Endothelial cell of umbilical vein (primary cell): ENCODE measurements at regions not wholly inside any gene's neighbourhood (a gene's known extent, or its start where the extent isn't known, plus 50 kb on each side); places are given as distances from the start of the nearest gene placed in this dataset.

Source experiments
- BruUV-seq: library from RNA; stranded (reverse); fragments of 400-500 nt; replicated peaks from 2 replicates; lab custom pipeline; 2021; lab: Mats Ljungman, UMichigan
- CTCF ChIA-PET: fragments of 300-600, 350-600 bp; sonication (Branson Sonifier 250); formaldehyde crosslinking; loops from one replicate; lab custom pipeline; 2021; ENCODE audit warnings: antibody characterized with exemption, inconsistent platforms; lab: Charles Lee
- POLR2A ChIA-PET: fragments of 300-600, 350-600 bp; sonication (Branson Sonifier 250); formaldehyde crosslinking; loops from one replicate; lab custom pipeline; 2021; ENCODE audit warnings: antibody characterized with exemption, inconsistent platforms; lab: Charles Lee
- DNase-seq: peaks from one replicate; pipeline ENCODE4 v3.0.0-alpha.2; 2011; ENCODE audit warnings: low read depth, low spot score
- FAIRE-seq: peaks from 2 replicates; lab custom pipeline; 2011; peaks lifted over from hg19 to GRCh38; lab: Jason Lieb, UNC
- H2AFZ ChIP-seq: 2 replicates; pipeline ENCODE4 v1.6.0; 2012; ENCODE audit warnings: low read depth, low read length, control low read depth, inconsistent platforms
- H3K27ac ChIP-seq: 2 replicates; pipeline ENCODE4 v1.5.1; 2011; ENCODE audit warnings: low read depth, mild to moderate bottlenecking, control low read depth, low read length, moderate library complexity; ENCODE audit not compliant: insufficient read depth
- H3K27me3 ChIP-seq, 2 experiments: 2 replicates each; pipeline versions ENCODE4 v1.6.0 to v1.6.1; 2011; ENCODE audit warnings: low read length in 2 of 2, mixed read lengths in 1 of 2; ENCODE audit not compliant: control insufficient read depth in 2 of 2, insufficient read depth in 2 of 2
- H3K36me3 ChIP-seq, 2 experiments: 2 replicates in 1 of 2; 3 replicates in 1 of 2; pipeline ENCODE4 v1.5.1; 2011; ENCODE audit warnings: low read length in 2 of 2, mild to moderate bottlenecking in 1 of 2, moderate library complexity in 1 of 2; ENCODE audit not compliant: control insufficient read depth in 2 of 2, insufficient read depth in 2 of 2; ENCODE audit errors: extremely low read depth in 1 of 2
- H3K4me1 ChIP-seq: 3 replicates; pipeline ENCODE4 v1.5.1; 2011; ENCODE audit warnings: mild to moderate bottlenecking, low read length; ENCODE audit not compliant: control insufficient read depth, insufficient read depth; ENCODE audit errors: extremely low read depth
- H3K4me2 ChIP-seq: 2 replicates; pipeline ENCODE4 v1.6.1; 2011; ENCODE audit warnings: low read length, control low read depth, mixed read lengths; ENCODE audit not compliant: insufficient read depth
- H3K4me3 ChIP-seq, 3 experiments: fragments of 200-600 bp in 1 of 3; sonication (generic), shearing (Covaris generic) in 1 of 3; replicated peaks in 1 of 3; 2 replicates each; pipeline ENCODE4 v1.5.1; 2011 to 2016; ENCODE audit warnings: control low read depth in 3 of 3, low read length in 3 of 3, mild to moderate bottlenecking in 2 of 3, inconsistent platforms in 1 of 3, low read depth in 1 of 3, moderate library complexity in 1 of 3; ENCODE audit not compliant: insufficient read depth in 1 of 3
- H3K79me2 ChIP-seq: 2 replicates; pipeline ENCODE4 v1.6.0; 2012; ENCODE audit warnings: low read length, inconsistent platforms; ENCODE audit not compliant: control insufficient read depth, insufficient read depth
- H3K9ac ChIP-seq: replicated peaks from 2 replicates; pipeline ENCODE3; 2011; ENCODE audit warnings: low read length, control low read depth; ENCODE audit not compliant: insufficient read depth; ENCODE audit errors: extremely low read depth
- H3K9me1 ChIP-seq: replicated peaks from 3 replicates; pipeline ENCODE4 v1.6.0; 2011; ENCODE audit warnings: mild to moderate bottlenecking, low read length; ENCODE audit not compliant: control insufficient read depth, insufficient read depth; ENCODE audit errors: extremely low read depth
- H3K9me3 ChIP-seq: replicated peaks from 2 replicates; pipeline ENCODE4 v1.5.1; 2012; ENCODE audit warnings: low read length, inconsistent platforms; ENCODE audit not compliant: control insufficient read depth, insufficient read depth
- H4K20me1 ChIP-seq: replicated peaks from 2 replicates; pipeline ENCODE3; 2011; ENCODE audit warnings: mild to moderate bottlenecking, low read length; ENCODE audit not compliant: control insufficient read depth, insufficient read depth; ENCODE audit errors: extremely low read depth
- EZH2 ChIP-seq: IDR thresholded peaks from 2 replicates; pipeline ENCODE4 v1.6.1; 2012; ENCODE audit warnings: borderline replicate concordance, low read depth, mild to moderate bottlenecking, moderate library complexity, low read length, inconsistent platforms; ENCODE audit not compliant: severe bottlenecking
- FOS ChIP-seq: IDR thresholded peaks from 2 replicates; pipeline ENCODE4 v1.6.1; 2011; ENCODE audit warnings: mild to moderate bottlenecking, low read length, moderate library complexity, borderline replicate concordance; ENCODE audit not compliant: insufficient read depth
- GATA2 ChIP-seq: IDR thresholded peaks from 2 replicates; pipeline ENCODE4 v1.7.0; 2011; ENCODE audit warnings: low read depth, mild to moderate bottlenecking, moderate library complexity, mixed read lengths, low read length; ENCODE audit not compliant: insufficient read length, insufficient read depth
- JUN ChIP-seq: IDR thresholded peaks from 2 replicates; pipeline ENCODE4 v1.6.1; 2011; ENCODE audit warnings: borderline replicate concordance, low read depth; ENCODE audit not compliant: insufficient read length, insufficient read depth
- MYC ChIP-seq: IDR thresholded peaks from one replicate; pipeline ENCODE4 v1.6.1; 2011; ENCODE audit warnings: mild to moderate bottlenecking, low read depth, low read length
- POLR2A ChIP-seq: IDR thresholded peaks from 2 replicates; pipeline ENCODE4 v1.6.1; 2012; ENCODE audit warnings: low read depth, mild to moderate bottlenecking, control low read depth, low read length
- POLR2AphosphoS5 ChIP-seq: IDR thresholded peaks from 2 replicates; pipeline ENCODE4 v1.6.1; 2012; ENCODE audit warnings: low read depth, mild to moderate bottlenecking, control low read depth, low read length, moderate library complexity; ENCODE audit not compliant: insufficient read depth
- dilution Hi-C: fragments of 300-500 bp; cut with MboI; formaldehyde crosslinking; loops from one replicate; pipeline ENCODE4 v1.15.0; 2019; ENCODE audit warnings: low sequenced_read_pairs; ENCODE audit not compliant: extremely low pct_ligation_motif_present
- intact Hi-C: fragments of 100-400 bp; cut with micrococcal nuclease; formaldehyde crosslinking; loops from one replicate; pipeline ENCODE4 v1.10.0; 2022
- TF ChIP-seq, protein P1 (sequence below), 2 donors: IDR thresholded peaks; 1 replicate in 1 of 2; 2 replicates in 1 of 2; pipeline ENCODE4 v1.5.1; 2011; ENCODE audit warnings: low read length in 2 of 2, mild to moderate bottlenecking in 2 of 2, moderate library complexity in 2 of 2, control low read depth in 1 of 2, inconsistent platforms in 1 of 2, low read depth in 1 of 2; ENCODE audit not compliant: insufficient read depth in 1 of 2; ENCODE audit errors: extremely low read depth in 1 of 2
- TF ChIP-seq, protein P2 (sequence below): IDR thresholded peaks from 2 replicates; pipeline ENCODE4 v1.6.1; 2011; ENCODE audit not compliant: insufficient read depth, insufficient read length

DNA sequence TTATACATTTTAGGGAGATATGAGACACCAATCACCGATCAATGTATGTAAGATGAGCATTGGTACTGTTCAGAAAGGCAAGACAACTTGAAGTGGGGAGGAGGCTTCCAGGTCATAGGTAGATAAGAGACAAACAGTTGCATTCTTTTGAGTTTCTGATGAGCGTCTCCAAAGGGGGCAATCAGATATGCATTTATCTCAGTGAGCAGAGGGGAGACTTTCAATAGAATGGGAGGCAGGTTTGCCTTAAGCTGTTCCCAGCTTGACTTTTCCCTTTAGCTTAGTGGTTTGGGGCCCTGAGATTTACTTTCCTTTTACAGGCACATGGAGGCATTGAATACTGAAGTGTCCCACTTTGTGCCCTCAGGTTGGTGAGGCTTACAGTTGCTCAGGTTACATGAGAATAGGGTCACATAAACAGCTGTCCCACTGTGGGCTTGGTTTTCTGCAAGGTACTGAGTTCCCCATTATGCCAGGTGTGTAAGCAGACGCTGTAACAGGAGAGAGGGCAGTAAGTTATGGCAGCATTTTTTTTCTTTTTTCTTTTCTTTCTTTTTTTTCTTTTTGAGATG, 129.8 kb upstream of the SERPIND1 start:
- Histone ChIP-seq H4K20me1 (no peaks in the 10 kb centered on the region), H3K79me2 (no peaks in the 10 kb centered on the region), H3K9me1 (no peaks in the 10 kb centered on the region), H3K9ac (no peak overlapping the region), H3K9me3 (no peaks in the 10 kb centered on the region), H3K4me1 (no peaks in the 10 kb centered on the region), H3K27ac (no peak overlapping the region), H3K36me3 (no peaks in the 10 kb centered on the region), H3K4me3 (no peak overlapping the region), H2AFZ (no peak overlapping the region), H3K4me2 (no peak overlapping the region), H3K27me3 (peaks cover 1 to 19% of the 10 kb centered on the region in 2 experiments)
- dilution Hi-C loops (no loop called here), intact Hi-C loops (no loop called here)
- no TSS peak for BruUV-seq
- DNase-seq (no peak), FAIRE-seq (no peak)
- no peak for TF ChIP-seq MYC
- no peak for TF ChIP-seq POLR2A
- no peak for TF ChIP-seq POLR2AphosphoS5
- TF ChIP-seq EZH2 = no peak
- TF ChIP-seq GATA2 = no peak
- TF ChIP-seq, protein P1, sequence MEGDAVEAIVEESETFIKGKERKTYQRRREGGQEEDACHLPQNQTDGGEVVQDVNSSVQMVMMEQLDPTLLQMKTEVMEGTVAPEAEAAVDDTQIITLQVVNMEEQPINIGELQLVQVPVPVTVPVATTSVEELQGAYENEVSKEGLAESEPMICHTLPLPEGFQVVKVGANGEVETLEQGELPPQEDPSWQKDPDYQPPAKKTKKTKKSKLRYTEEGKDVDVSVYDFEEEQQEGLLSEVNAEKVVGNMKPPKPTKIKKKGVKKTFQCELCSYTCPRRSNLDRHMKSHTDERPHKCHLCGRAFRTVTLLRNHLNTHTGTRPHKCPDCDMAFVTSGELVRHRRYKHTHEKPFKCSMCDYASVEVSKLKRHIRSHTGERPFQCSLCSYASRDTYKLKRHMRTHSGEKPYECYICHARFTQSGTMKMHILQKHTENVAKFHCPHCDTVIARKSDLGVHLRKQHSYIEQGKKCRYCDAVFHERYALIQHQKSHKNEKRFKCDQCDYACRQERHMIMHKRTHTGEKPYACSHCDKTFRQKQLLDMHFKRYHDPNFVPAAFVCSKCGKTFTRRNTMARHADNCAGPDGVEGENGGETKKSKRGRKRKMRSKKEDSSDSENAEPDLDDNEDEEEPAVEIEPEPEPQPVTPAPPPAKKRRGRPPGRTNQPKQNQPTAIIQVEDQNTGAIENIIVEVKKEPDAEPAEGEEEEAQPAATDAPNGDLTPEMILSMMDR (IDR thresholded peaks at IDR 0.05; ENCODE audit: extremely low read depth in 1 of 2, insufficient read depth in 1 of 2, low read depth in 1 of 2, low read length in 2 of 2) = no peak
- TF ChIP-seq, protein P2, sequence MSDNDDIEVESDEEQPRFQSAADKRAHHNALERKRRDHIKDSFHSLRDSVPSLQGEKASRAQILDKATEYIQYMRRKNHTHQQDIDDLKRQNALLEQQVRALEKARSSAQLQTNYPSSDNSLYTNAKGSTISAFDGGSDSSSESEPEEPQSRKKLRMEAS = no peak
- TF ChIP-seq FOS = no peak
- no peak for TF ChIP-seq JUN
- ChIA-PET POLR2A (no interaction called here), CTCF (no interaction called here)
